Amygdala (tissue), 56 donors: ENCODE measurements at regions not wholly inside any gene's neighbourhood (a gene's known extent, or its start where the extent isn't known, plus 50 kb on each side); places are given as distances from the start of the nearest gene placed in this dataset.

Experiments
- DNase-seq, 56 donors: peaks; one replicate each; lab custom pipeline; 2025; lab: John Stamatoyannopoulos, UW

DNA sequence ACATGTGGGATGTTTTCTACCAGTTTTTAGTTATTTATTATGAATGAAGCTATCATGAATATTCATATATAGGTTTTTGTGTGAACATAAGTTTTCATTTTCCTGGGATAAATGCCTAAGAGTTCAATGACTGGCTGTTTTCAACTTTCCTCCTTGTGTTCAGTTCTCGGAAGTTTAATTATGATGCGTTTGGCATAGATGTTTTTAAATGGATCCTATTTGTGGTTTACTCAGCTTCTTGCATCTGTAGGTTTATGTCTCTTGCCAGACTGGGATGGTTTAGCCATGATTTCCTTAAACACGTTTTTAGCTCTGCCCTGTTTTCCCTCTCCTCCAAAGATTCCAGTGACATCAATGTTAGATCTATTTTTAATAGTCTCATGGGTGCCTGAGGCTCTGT lies 411.1 kb upstream of the CDH4 start:
- DNase-seq: no peak

DNA sequence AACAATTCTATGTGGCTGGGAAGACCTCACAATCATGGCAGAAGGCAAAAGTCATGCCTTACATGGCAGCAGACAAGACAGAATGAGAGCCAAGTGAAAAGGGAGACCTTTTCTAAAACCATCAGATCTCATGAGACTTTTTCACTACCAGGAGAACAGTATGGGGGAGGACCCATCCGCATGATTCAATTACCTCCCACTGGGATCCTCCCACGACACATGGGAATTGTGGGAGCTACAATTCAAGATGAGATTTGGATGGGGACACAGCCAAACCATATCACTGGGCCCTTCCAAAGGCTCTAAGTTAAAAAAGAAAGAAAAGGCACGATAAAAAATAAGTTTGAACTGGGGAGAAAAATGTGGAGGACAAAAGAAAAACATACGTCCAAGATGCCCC lies 406.9 kb upstream of the CDH4 start:
- no peak for DNase-seq

DNA sequence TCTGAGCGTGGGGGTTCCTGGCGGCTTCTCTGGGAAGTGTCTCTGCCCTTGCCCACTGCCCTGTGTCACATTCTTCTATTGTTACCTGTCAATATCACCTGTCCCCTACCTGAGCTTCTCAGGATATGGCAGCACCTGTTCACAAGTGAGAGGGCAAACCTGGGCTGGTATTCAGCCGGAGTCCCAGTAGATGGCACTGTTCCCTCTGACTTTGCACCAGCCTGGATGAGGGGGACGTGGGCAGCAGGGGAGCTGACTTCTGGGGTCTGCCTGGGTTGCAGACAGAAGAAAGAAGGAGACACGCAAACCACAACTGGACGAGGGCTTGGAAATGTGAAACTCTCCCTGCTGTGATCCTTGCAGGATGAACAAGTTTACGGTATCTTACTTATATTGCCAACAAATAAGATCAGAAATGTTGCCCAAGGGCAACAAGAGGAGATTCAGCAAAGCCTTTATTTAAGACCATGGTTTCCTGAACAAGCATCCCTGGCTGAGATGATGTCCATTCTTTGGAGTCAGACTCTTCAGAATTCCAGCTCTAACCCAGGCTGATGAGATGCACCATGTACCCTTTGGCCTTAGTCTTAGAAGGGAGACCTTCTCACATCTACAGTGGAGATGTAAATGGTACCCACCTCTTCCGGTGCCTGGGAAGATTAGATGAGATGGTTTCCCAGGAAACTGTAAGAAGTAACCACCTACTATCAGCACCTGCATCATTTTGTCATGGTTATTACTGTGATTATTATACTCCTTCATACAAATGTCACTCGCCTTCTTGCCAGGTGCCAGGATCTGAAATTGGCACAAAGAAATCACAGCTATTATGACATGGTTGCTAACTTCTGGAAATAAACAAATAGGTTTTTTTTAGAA lies 400.0 kb upstream of the CDH4 start:
- peak in 2 of 56 donors; percentile 1 to 2 for DNase-seq

DNA sequence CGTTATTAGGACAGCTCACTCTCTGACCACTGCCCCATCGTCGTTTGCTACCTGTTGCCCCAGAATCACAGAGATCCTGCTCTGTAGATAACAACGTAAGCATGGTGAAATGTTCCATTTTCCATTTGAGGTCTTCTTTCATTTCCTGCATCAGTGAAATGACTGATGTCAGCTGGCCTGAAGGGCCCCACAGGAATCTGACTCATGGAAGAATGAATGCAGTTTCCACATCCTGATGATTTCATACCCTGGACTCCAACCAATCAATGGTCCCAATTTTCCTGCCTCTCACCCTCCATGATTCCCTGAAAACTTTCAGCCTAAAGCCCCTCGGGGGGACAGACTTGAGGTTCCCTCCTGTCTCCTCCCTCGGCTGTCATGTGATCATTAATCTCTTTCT lies 394.4 kb upstream of the CDH4 start:
- DNase-seq: no peak

- DNase-seq: no peak
These were observed 389.5 kb upstream of the CDH4 start for GRCh38 chr20:60862601-60863000.

DNA sequence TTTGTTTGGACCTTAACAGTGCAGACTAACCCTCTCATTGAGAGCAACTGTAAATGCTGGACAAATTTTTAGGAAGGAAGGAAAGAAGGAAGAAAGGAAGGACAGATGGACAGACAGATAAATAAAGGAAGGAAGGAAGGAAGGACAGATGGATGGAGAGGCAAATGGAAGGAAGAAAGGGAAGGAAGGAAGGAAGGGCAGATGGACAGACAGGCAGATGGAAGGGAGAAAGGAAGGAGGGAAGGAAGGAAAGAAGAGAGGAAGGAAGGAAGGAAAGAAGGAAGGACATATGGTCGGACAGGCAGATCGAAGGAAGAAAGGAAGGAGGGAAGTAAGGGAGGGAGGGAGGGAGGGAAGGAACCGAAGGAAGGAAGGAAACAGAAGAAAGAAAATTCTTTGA lies 388.5 kb upstream of the CDH4 start:
- no peak for DNase-seq

DNA sequence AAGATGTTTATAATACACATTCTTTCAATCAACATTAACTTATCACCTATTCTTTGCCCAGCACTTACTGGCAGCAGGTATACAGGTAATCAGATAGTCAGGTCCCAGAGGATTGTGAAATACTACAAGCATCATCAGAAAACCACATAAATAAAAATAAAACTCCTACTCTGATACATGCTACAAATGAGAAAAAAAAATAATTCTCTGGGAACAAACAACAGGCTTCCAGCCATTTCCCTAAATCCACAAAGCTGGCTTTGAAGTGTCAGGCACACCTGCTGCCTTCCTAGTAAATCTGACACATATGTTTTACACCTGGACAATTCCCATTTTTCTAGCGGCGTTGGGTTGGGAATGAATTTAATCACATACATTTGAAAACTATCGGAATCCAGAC lies 384.5 kb upstream of the CDH4 start:
- DNase-seq: no peak

- no peak for DNase-seq
These were observed 383.7 kb upstream of the CDH4 start for GRCh38 chr20:60868316-60868891.

GRCh38 chr20:60869087-60869486 lies 383.0 kb upstream of the CDH4 start:
- no peak for DNase-seq

GRCh38 chr20:60869625-60870024 lies 382.4 kb upstream of the CDH4 start:
- no peak for DNase-seq

GRCh38 chr20:60870040-60870439 lies 382.0 kb upstream of the CDH4 start:
- no peak for DNase-seq

- DNase-seq: no peak
These were observed 379.8 kb upstream of the CDH4 start for GRCh38 chr20:60872224-60872623.

DNA sequence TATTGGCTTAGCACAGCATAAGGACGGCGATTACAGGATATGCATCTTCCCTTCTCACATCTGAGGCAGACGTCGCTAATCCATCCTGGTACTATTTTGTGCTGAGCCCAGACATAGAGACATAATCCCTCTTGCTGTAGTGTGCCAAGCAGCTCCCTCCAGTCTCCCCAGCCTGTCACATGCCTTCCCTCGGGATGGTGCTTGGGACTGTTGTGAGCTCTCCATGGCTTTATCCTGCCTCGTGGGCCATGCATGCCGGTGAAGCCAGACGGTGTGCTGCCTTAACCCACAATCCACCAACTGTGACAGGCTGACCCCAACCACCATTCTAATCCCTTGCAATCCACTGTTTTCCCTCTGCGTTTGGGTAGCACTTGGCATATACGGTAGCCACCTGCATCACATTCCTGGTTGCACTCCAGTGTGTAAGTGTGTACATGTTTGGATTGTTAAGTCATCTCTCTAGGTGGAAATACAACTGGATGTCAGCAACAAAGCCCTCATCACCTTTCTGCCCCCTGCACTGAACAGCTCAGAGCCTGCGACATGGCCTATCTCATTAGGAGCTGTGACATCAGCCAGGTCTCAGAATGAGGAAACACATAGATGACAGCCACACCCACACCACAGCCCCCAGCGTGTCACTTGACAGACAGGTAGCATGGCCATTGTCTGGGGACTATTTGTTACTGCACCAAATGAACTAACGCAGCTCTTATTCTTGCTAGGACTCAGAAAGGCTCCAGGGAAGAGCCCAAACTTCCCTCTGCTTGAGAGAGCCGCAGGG lies 374.8 kb upstream of the CDH4 start:
- DNase-seq: no peak

DNA sequence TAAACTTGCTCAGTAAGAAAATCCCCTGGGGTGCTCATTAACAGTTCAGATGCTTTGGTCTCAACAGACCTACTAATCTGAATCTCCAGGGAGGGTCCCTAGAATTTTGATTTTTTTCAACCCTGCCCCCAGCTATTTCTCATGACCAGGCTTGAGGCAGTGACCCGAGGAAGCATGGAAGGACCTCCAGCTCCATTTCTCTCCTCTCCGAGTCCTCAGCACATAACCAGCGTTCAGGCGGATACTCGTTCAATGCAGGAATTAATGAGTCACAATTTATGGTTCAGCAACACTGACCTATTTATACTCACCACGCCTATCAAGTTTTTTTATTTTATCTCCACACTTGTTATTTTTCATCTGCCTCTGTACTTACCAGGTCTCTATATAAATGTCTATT lies 369.2 kb upstream of the CDH4 start:
- DNase-seq: no peak

DNA sequence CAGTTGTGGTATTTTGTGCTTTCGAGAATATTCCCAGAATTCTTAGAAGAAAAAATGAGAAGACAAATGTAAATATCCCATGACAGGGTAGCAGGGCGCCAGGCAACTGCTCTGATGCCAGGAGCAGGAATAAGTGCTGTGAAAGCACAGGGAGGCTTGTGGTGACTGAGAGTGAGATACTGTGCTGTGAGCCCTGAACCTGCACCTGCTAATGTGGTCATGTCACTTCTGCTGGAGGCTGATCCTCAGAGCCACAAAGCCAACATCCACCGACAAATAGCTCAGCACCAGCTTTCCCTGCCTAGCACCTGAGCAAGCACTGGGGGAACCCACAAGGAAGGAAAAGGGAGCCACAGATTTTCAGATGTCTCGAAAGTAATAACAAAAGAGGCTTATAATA lies 368.6 kb upstream of the CDH4 start:
- DNase-seq: no peak

- DNase-seq: no peak
These were observed 367.8 kb upstream of the CDH4 start for GRCh38 chr20:60884277-60884676.

- no peak for DNase-seq
These were observed 363.3 kb upstream of the CDH4 start for GRCh38 chr20:60888771-60889170.

DNA sequence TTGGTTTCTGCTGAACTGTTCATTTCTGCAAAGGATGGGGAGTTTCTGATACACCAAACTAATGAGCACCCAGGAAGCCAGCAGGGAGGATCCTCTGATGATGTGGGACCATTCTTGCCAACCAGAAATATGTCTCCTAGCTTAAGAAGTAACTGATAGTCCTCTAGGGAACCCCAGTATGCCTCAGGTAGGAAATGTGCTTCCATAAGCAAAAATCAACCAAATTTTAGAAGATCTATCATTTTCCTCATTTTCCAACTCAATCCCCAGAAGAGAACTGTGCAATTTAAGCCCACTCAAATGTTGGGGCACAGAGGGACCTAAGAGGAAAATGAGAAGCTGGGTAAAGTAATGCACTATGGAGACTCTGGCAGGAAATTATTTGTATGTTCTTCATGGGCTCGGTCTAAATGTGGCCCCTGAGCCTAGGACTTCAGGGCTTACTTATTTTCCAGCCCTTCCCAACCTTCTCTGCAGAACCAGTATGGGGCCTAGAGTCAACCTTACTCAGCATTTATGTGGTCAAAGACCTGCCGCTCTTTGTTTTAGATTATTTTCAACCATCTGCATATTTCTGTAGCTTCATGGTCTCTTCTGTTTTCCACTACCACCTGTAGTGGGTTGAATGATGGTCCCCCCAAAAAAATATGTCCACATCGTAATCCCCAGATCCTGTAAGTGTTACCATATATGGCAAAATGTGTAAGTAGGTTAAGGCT lies 359.8 kb upstream of the CDH4 start:
- DNase-seq: no peak

GRCh38 chr20:60894091-60894490 lies 358.0 kb upstream of the CDH4 start:
- no peak for DNase-seq

- no peak for DNase-seq
These were observed 356.5 kb upstream of the CDH4 start for GRCh38 chr20:60895363-60896079.
